Uterus (tissue), 3 donors: ENCODE measurements at regions not wholly inside any gene's neighbourhood (a gene's known extent, or its start where the extent isn't known, plus 50 kb on each side); places are given as distances from the start of the nearest gene placed in this dataset.

Experiments
- DNase-seq, 2 donors: peaks; one replicate each; pipeline ENCODE4 v3.0.0-alpha.2; 2019 to 2020
- H3K27ac ChIP-seq, 2 donors: fragments of 200-600 bp; sonication (generic); 1 replicate in 1 of 2; 2 replicates in 1 of 2; pipeline ENCODE4 v1.5.1; 2016 to 2018
- H3K27me3 ChIP-seq, 2 donors: fragments of 200-600 bp; sonication (generic); one replicate each; pipeline ENCODE4 v1.5.1; 2018 to 2019; ENCODE audit warnings: control low read depth in 1 of 2
- H3K36me3 ChIP-seq, 2 donors: fragments of 200-600 bp; sonication (generic); one replicate each; pipeline ENCODE4 v1.5.1; 2019; ENCODE audit warnings: control low read depth in 1 of 2
- H3K4me1 ChIP-seq, 2 donors: fragments of 200-600 bp; sonication (generic); one replicate each; pipeline ENCODE4 v1.5.1; 2018 to 2019; ENCODE audit warnings: control low read depth in 1 of 2
- H3K4me3 ChIP-seq, 2 donors: fragments of 200-600 bp; sonication (generic); 1 replicate in 1 of 2; 2 replicates in 1 of 2; pipeline ENCODE4 v1.5.1; 2018 to 2019; ENCODE audit warnings: mild to moderate bottlenecking in 1 of 2
- H3K9me3 ChIP-seq, 2 donors: fragments of 200-600 bp; sonication (generic); one replicate each; pipeline ENCODE4 v1.5.1; 2019; ENCODE audit warnings: control low read depth in 1 of 2
- POLR2A ChIP-seq, 2 donors: fragments of 450-650 bp; IDR thresholded peaks; one replicate each; pipeline ENCODE4 v1.6.1; 2016; ENCODE audit warnings: antibody characterized with exemption in 2 of 2, mild to moderate bottlenecking in 1 of 2, moderate library complexity in 1 of 2
- intact Hi-C: fragments of 100-400 bp; cut with DNase I; formaldehyde crosslinking; loops from one replicate; pipeline ENCODE4 v1.15.1; 2023; ENCODE audit warnings: low total_unique reads
- TF ChIP-seq, protein P1 (sequence below), 4 experiments: fragments of 200-600 bp in 2 of 4; fragments of 450-650 bp in 2 of 4; sonication (generic) in 2 of 4; IDR thresholded peaks; one replicate each; pipeline ENCODE4 v1.5.1; 2016 to 2019; ENCODE audit warnings: antibody characterized with exemption in 4 of 4, mild to moderate bottlenecking in 2 of 4, moderate library complexity in 1 of 4
- donor health status: DM: yes; HTN: yes; CAD: no.

DNA sequence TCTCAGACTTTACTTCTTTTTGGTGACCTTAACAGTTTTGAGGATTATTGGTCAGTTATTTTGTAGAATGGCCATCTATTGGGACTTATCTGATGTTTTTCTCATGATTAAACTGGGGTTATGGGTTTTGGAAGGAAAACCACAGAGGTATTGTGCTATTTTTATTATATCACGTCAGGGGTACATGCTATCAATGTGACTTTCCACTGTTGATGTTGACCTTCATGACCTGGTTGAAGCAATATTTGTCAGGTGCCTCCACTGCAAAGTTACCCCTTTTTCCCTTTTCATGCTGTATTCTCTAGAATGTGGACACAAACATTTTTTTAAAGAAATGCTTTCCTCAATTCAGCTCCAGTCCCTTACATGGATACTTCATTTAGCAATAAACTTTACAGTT is 152.8 kb upstream of the TSLP start:
- no peaks in the 10 kb centered on the region for H3K36me3 ChIP-seq
- H3K27ac ChIP-seq: no peak overlapping the region
- no peak for TF ChIP-seq POLR2A (IDR thresholded peaks at IDR 0.05)
- TF ChIP-seq, protein P1, sequence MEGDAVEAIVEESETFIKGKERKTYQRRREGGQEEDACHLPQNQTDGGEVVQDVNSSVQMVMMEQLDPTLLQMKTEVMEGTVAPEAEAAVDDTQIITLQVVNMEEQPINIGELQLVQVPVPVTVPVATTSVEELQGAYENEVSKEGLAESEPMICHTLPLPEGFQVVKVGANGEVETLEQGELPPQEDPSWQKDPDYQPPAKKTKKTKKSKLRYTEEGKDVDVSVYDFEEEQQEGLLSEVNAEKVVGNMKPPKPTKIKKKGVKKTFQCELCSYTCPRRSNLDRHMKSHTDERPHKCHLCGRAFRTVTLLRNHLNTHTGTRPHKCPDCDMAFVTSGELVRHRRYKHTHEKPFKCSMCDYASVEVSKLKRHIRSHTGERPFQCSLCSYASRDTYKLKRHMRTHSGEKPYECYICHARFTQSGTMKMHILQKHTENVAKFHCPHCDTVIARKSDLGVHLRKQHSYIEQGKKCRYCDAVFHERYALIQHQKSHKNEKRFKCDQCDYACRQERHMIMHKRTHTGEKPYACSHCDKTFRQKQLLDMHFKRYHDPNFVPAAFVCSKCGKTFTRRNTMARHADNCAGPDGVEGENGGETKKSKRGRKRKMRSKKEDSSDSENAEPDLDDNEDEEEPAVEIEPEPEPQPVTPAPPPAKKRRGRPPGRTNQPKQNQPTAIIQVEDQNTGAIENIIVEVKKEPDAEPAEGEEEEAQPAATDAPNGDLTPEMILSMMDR (IDR thresholded peaks at IDR 0.05): no peak
- intact Hi-C loops: no loop called here
- no peaks in the 10 kb centered on the region for H3K27me3 ChIP-seq
- DNase-seq: no peak
- H3K4me3 ChIP-seq: no peak overlapping the region
- H3K4me1 ChIP-seq: no peaks in the 10 kb centered on the region
- no peaks in the 10 kb centered on the region for H3K9me3 ChIP-seq

DNA sequence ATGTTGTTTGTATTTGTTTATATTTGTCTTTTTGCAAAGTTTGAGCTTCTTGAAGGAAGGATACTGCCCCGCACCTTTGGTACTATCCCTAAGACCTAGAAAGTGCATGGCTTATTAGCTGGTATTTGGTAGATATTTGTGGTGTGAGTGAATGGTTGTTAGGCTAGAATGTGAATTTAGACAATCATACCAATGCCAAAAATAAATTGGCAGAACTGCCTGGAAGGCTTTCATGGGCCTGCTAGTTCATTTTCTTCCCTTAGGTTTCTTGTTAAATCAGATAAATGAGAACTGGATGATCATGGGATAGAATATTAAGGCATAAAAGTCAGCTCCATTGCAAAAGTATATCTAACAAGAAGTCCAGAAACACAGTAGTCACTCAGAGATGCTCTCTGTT is 147.5 kb upstream of the TSLP start:
- DNase-seq: no peak
- Histone ChIP-seq H3K27ac (no peak overlapping the region), H3K36me3 (no peaks in the 10 kb centered on the region), H3K9me3 (no peaks in the 10 kb centered on the region), H3K27me3 (no peaks in the 10 kb centered on the region), H3K4me3 (no peak overlapping the region), H3K4me1 (no peaks in the 10 kb centered on the region)
- TF ChIP-seq, protein P1 (IDR thresholded peaks at IDR 0.05): no peak
- TF ChIP-seq POLR2A (IDR thresholded peaks at IDR 0.05): no peak
- intact Hi-C loops: no loop called here

DNA sequence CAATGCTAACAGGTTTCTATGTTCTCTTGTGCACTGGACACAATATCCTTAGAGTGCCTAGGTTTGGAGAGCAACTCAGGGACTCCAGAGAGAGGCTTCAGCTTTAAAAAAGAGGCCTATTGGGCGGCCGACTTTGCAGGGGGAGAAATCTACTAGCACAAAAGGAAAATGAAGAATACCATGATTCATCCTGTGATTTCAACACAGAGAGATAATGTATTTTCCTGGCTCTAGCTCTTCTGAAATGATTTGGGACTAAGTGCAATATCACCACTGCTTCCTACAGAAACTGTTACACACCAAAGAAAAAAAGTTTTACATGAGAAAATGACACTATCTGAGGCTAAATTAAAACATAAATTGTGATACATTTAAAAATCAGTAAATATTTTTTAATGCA is 146.1 kb upstream of the TSLP start:
- TF ChIP-seq, protein P1 (IDR thresholded peaks at IDR 0.05): no peak
- TF ChIP-seq POLR2A (IDR thresholded peaks at IDR 0.05): no peak
- Histone ChIP-seq H3K36me3 (no peaks in the 10 kb centered on the region), H3K9me3 (no peaks in the 10 kb centered on the region), H3K27me3 (no peaks in the 10 kb centered on the region), H3K27ac (no peak overlapping the region), H3K4me1 (no peaks in the 10 kb centered on the region), H3K4me3 (no peak overlapping the region)
- DNase-seq: no peak
- intact Hi-C loops: no loop called here

DNA sequence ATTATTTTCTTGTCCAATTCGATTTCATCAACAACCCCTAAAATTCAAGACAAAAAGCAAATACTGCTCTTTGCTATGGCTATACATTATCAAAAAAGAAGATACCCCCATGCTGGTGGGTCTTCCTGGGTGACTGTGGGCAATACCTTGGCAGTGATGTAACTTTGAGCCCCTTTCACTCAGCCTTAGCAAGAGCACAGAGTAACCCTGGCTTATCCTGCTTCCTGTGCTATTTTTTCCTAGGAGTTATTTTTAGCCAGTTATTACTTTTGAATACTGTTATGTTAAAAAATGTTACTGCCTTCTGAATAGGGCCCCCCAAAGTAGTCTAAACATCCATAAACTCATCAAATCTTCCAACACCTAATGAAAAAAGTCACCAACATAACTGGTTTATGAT is 145.6 kb upstream of the TSLP start:
- Histone ChIP-seq H3K36me3 (no peaks in the 10 kb centered on the region), H3K27ac (no peak overlapping the region), H3K9me3 (no peaks in the 10 kb centered on the region), H3K27me3 (no peaks in the 10 kb centered on the region), H3K4me3 (no peak overlapping the region), H3K4me1 (no peaks in the 10 kb centered on the region)
- TF ChIP-seq, protein P1 (IDR thresholded peaks at IDR 0.05): no peak
- TF ChIP-seq POLR2A (IDR thresholded peaks at IDR 0.05): no peak
- no peak for DNase-seq
- intact Hi-C loops: no loop called here

DNA sequence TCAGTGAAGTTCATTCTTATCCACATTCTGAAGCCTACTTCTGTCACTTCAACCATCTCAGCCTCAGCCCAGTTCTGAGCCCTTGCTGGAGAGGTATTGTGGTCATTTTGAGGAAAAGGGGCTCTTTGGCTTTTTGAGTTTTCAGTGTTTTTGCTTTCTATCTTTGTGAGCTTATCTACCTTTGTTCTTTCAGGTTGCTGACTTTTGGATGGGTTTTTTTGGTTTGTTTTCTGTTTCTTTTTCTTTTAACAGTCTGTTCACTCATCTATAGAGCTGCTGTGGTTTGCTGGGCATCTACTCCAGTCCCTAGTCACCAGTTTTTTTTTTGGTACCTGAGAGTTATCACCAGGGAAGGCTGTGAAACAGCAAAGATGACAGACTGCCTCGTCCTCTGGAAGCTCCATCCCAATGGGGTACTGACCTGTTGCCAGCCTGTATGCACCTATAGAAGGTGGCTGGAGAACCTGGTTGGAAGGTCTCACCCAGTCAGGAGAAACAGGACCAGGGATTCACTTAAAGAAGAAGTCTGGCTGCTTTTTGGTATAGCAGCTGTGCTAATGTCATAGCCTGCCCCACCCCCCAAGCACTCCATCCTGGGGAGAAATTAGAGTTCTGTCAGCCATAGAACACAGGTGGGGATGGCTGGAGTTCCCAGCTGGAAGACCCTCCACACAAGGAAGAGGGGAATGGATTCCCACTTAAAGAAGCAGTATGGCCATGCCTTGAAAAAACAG is 138.6 kb upstream of the TSLP start:
- Histone ChIP-seq H3K4me1 (no peaks in the 10 kb centered on the region), H3K27ac (no peak overlapping the region), H3K36me3 (no peaks in the 10 kb centered on the region), H3K9me3 (no peaks in the 10 kb centered on the region), H3K27me3 (no peaks in the 10 kb centered on the region), H3K4me3 (no peak overlapping the region)
- DNase-seq: no peak
- intact Hi-C loops: no loop called here
- TF ChIP-seq, protein P1 (IDR thresholded peaks at IDR 0.05): no peak
- no peak for TF ChIP-seq POLR2A (IDR thresholded peaks at IDR 0.05)
